ENCODE measurements at regions not wholly inside any gene's neighbourhood (a gene's known extent, or its start where the extent isn't known, plus 50 kb on each side); places are given as distances from the start of the nearest gene placed in this dataset.

DNA sequence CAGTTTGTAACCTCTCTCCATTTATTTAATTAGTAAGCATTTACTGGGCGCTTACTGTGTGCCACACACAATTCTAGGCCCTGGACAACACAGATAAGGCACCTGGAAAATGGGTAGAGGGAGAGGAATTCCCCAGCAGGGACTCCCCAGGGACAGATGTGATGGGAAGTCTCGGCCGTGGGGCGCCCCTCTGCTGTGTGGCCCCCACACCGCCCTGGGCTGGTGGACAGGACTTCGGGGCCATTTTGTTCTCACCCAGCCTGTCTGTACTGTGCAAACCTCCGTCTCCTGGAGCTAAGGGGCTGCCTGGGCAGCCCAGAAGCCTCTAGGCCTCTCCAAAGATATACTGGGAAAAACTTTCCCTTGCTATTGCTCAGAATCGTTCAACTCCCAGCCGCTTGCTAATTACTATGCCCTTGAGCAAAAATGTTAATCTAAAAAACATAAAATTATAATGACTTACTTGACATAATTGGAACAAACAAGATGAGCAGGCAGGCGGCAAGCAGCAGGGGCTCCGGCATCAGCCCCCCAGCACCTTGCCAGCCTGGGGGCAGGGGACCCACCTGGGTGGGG is 64.4 kb upstream of the NCOR2 start:
- no peaks in the 10 kb centered on the region for H3K9me3 ChIP-seq (ENCODE audit: control insufficient read depth, low read length)
- peaks cover 8% of the 10 kb centered on the region for H3K4me1 ChIP-seq
- H3K79me2 ChIP-seq, result no peaks in the 10 kb centered on the region
- H2AFZ ChIP-seq, result no peak overlapping the region
- TF ChIP-seq, protein P1, sequence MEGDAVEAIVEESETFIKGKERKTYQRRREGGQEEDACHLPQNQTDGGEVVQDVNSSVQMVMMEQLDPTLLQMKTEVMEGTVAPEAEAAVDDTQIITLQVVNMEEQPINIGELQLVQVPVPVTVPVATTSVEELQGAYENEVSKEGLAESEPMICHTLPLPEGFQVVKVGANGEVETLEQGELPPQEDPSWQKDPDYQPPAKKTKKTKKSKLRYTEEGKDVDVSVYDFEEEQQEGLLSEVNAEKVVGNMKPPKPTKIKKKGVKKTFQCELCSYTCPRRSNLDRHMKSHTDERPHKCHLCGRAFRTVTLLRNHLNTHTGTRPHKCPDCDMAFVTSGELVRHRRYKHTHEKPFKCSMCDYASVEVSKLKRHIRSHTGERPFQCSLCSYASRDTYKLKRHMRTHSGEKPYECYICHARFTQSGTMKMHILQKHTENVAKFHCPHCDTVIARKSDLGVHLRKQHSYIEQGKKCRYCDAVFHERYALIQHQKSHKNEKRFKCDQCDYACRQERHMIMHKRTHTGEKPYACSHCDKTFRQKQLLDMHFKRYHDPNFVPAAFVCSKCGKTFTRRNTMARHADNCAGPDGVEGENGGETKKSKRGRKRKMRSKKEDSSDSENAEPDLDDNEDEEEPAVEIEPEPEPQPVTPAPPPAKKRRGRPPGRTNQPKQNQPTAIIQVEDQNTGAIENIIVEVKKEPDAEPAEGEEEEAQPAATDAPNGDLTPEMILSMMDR (IDR thresholded peaks at IDR 0.05), result no peak
- H3K4me2 ChIP-seq (ENCODE audit: low read length), result no peak overlapping the region
- H3K4me3 ChIP-seq (ENCODE audit: low read depth, low read length), result no peak overlapping the region
- H3K9ac ChIP-seq, result no peak overlapping the region
- H3K27ac ChIP-seq, result no peak overlapping the region
- H3K27me3 ChIP-seq (ENCODE audit: control insufficient read depth, insufficient read depth, low read length), result no peaks in the 10 kb centered on the region
- no peaks in the 10 kb centered on the region for H3K36me3 ChIP-seq (ENCODE audit: control insufficient read depth, insufficient read depth, low read length)

DNA sequence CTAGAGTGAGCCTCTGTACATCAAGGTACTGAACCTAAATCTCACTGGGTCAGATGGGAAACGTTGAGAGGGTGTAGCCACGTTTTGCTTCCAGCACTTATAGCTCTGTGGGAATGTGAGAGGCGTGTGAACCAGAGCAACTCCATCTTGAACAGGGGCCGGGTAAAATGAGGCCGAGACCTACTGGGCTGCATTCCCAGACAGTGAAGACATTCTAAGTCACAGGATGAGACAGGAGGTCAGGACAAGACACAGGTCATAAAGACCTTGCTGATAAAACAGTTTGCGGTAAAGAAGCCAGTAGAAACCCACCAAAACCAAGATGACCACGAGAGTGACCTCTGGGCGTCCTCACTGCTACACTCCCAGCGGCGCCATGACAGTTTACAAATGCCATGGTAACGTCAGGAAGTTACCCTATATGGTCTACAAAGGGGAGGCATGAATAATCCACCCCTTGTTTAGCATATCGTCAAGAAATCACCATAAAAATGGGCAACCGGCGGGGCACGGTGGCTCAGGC is 63.4 kb upstream of the NCOR2 start:
- Histone ChIP-seq H2AFZ (no peak overlapping the region), H3K9ac (no peak overlapping the region), H3K27ac (no peak overlapping the region), H3K4me1 (peaks cover 1% of the 10 kb centered on the region), H3K27me3 (ENCODE audit: control insufficient read depth, insufficient read depth, low read length) (no peaks in the 10 kb centered on the region), H3K4me2 (ENCODE audit: low read length) (no peak overlapping the region), H3K79me2 (no peaks in the 10 kb centered on the region), H3K9me3 (ENCODE audit: control insufficient read depth, low read length) (no peaks in the 10 kb centered on the region), H3K4me3 (ENCODE audit: low read depth, low read length) (no peak overlapping the region), H3K36me3 (ENCODE audit: control insufficient read depth, insufficient read depth, low read length) (no peaks in the 10 kb centered on the region)
- TF ChIP-seq, protein P1 (IDR thresholded peaks at IDR 0.05), result no peak

DNA sequence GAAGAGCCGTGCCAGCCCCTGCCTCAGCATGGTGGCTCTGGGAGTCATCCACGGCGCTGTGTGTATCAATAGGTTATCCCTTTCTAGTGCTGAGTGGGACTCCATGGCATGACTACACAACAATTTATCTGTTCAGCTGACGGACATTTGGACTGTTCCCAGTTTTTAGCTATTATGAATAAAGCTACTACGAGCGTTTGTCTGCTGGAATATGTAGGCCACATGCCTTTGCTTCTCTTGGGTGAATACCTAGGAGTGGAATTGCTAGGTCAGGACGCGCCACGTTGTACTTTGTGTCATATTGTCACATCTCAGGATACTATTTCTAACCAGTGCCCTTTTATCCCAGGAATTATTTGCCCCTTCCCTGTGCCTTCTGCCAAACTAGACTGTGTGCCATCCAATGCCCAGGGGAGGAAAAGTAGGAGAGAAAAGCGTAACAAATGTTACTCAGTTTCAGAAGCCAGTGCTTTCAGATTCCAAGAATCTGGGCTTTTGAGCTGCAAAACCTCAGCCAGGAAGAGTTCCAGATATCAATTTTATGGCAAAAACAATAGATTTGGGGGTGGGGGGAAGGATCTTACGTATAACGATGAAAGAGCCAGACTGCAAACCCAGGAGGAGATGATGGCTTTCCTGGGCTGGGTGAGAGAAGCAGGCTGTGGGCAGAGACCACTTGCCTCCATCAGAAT is 62.5 kb upstream of the NCOR2 start:
- no peaks in the 10 kb centered on the region for H3K4me1 ChIP-seq
- no peaks in the 10 kb centered on the region for H3K9me3 ChIP-seq (ENCODE audit: control insufficient read depth, low read length)

DNA sequence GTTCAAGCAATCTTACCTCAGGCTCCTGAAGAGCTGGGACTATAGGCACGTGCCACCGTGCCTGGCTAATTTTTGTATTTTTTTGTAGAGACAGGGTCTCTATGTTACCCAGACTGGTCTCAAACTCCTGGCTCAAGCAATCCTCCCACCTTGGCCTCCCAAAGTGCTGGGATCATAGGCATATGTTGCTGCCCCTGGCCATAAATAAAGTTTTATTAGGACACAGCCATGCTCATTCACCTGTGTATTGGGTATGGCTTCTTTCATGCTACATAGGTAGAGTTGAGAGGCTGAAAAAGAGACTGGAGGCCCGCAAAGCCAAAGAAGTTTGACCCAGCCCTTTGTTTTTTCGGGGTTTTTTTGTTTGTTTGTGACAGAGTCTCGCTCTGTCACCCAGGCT is 61.7 kb upstream of the NCOR2 start:
- H3K9ac ChIP-seq, result no peak overlapping the region
- no peak overlapping the region for H2AFZ ChIP-seq
- TF ChIP-seq, protein P1 (IDR thresholded peaks at IDR 0.05), result no peak
- H3K4me1 ChIP-seq, result no peaks in the 10 kb centered on the region
- H3K27ac ChIP-seq, result no peak overlapping the region
- no peaks in the 10 kb centered on the region for H3K79me2 ChIP-seq
- H3K36me3 ChIP-seq (ENCODE audit: control insufficient read depth, insufficient read depth, low read length), result no peaks in the 10 kb centered on the region
- no peak overlapping the region for H3K4me3 ChIP-seq (ENCODE audit: low read depth, low read length)
- H3K27me3 ChIP-seq (ENCODE audit: control insufficient read depth, insufficient read depth, low read length), result no peaks in the 10 kb centered on the region
- H3K9me3 ChIP-seq (ENCODE audit: control insufficient read depth, low read length), result no peaks in the 10 kb centered on the region
- no peak overlapping the region for H3K4me2 ChIP-seq (ENCODE audit: low read length)

More for the DNA sequence above, 62.5 kb upstream of the NCOR2 start:
- no peaks in the 10 kb centered on the region for H3K36me3 ChIP-seq (ENCODE audit: control insufficient read depth, insufficient read depth, low read length)
- H3K27ac ChIP-seq, result no peak overlapping the region
- no peaks in the 10 kb centered on the region for H3K27me3 ChIP-seq (ENCODE audit: control insufficient read depth, insufficient read depth, low read length)
- H3K4me3 ChIP-seq (ENCODE audit: low read depth, low read length), result no peak overlapping the region
- H3K79me2 ChIP-seq, result no peaks in the 10 kb centered on the region
- no peak overlapping the region for H3K4me2 ChIP-seq (ENCODE audit: low read length)
- TF ChIP-seq, protein P1 (IDR thresholded peaks at IDR 0.05), result no peak
- H2AFZ ChIP-seq, result no peak overlapping the region
- H3K9ac ChIP-seq, result no peak overlapping the region
